Stimulated activated CD4-positive, alpha-beta T cell treated with anti-CD3 and anti-CD28 coated beads, Interleukin-2, amount 100 ng/mL, for 24 hours (primary cell): ENCODE measurements at regions not wholly inside any gene's neighbourhood (a gene's known extent, or its start where the extent isn't known, plus 50 kb on each side); places are given as distances from the start of the nearest gene placed in this dataset.

ENCODE experiments used
- DNase-seq, 2 donors: peaks; one replicate each; pipeline ENCODE4 v3.0.0-alpha.2; 2020

DNA sequence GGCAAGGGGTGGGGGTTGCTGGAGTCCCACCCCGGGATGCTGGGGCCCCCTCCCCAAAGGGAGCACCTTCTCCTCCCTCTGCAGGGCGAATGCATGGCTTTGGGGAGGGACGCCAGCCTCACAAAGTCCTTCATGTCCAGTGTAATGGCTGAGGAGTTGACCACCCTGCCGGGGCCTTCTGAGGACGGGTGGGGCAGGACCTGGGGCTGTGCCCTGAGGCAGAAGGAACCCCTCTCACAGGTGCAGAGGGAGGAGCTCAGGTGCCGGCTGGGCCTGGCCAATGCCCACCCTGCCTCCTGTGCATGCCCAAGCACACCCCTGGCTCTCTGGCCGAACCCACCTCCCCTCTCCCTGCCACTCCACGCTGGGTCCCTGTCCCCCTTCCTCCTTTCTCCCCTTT is 64.3 kb upstream of the RNU6ATAC start:
- DNase-seq, result no peak

DNA sequence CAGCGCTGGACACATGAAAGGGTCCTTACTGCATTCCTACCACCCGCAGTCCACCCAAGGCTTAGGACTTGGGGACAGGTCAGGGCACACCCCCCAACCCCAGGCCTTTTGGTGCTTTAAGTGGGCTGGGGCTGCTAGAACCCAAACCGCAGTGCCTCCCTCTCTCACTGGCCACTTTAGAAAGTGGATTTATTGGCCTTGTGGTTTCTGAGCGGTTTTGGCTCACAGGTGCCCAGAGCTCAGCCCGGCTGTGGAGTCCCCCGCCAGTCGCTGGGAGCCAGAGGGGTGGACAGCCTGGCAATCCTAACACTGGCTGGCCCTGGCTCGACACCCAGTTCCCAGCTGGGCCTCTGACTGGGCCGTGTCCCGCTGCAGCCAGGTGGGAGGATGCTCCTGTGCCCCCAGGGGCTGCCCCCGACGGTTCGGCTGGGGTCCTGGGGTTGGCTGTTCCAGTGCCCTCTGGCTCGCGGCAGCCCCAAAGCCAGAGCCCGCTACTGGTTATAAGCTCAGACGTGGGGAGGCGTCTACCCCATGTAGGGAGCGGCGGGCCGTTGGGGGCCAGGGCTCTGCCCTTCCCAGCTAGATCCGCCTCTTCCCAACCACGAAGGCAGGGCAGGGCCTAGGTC is 65.2 kb upstream of the RNU6ATAC start:
- no peak for DNase-seq

DNA sequence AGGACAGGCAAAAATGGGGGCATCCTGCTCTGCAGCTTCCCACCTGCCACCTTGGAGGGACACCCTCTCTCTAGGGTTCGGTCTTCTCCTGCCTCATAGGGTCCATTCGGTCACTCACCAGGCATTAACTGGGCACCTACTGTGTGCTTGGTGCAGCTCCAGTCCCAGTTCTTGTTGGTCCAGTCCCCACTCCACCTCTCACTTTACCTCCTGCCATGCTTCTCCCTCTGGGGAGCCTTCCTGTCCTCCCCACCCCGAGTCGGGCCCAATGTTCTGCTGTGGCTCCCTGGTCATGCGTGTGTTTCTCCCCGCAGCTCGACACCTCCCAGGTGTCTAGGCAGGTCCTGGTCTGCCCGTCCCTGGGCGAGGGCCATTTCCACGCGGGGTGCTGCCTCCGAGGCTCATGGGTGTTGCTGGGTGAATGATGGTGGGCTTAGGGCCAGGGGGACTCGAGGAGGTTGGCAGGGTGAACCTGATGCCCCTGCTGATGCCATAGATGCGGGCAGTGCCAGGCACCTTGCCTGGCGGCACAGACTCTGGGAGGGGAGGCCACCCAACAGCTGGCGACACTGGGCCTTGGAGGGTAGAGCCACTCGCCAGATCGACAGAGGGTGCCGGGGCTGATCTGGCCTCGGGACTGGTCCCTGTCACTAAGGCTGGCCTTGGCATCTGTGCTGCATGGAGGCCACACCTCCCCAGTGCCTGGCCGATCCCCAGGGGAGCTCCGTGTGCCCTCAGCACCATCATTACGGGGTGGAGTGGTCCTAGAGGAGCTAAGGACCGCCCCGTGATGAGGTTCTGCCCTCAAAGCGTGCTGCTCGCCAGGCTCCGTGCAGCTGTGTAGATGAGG is 66.0 kb upstream of the RNU6ATAC start:
- DNase-seq, result no peak

DNA sequence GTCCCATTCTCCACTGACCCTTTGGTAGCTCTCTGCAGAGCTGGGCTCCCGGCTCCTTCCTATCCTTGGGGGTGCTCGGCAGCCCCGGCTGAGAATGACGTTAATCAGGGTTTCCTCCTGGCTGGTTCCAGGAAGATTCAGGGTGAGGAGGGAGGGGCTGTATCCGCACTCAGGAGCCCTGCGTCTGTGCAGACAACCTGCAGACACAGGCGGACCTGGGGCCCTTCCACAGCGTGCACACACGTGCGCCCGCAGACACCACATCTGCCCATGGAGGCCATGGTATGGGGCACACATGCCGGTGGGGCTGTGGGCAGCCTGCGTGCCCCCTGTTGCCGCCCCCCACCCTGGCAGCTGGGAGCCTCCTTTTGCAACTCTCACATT is 66.6 kb upstream of the RNU6ATAC start:
- no peak for DNase-seq

DNA sequence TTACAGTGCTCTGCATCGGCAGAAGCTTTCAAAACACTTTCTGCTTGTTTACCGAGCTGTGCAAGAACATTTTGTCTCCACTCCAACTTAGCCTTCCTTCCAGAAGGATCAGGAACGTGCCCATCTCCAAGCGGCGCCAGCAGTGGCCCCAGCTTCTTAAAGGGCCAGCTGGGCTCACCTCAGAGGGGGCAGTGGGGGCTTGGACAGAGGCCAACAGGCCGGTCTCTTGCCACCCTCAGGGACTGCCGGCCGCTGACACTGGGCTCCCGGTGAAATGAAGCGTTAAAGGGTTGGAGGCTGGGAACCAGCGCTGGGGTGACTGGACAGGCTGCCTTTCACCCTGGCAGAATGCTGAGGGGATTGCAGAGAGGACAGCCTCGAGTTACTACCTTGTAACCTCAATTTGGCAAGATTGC is 67.0 kb upstream of the RNU6ATAC start:
- DNase-seq, result no peak

DNA sequence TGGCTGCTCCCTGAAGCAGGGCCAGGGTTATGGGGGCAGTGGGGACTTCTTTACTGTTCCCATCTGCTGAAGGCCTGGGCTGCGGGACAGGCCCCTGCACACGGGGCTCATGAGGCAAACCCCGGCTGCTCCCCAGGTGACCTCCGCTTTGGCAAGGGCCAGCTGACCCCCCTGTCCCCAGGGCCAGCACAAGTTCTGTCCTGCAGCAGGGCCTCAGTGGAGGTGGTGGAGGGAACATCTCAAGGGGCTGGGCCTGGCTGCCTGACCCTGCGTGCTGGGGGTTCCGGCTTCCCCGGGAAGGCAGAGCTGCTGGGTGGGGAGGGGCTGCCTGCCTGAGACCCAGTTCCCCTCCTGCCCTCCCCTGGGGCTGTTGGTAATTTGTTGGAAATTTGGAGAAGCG is 67.4 kb upstream of the RNU6ATAC start:
- no peak for DNase-seq

DNA sequence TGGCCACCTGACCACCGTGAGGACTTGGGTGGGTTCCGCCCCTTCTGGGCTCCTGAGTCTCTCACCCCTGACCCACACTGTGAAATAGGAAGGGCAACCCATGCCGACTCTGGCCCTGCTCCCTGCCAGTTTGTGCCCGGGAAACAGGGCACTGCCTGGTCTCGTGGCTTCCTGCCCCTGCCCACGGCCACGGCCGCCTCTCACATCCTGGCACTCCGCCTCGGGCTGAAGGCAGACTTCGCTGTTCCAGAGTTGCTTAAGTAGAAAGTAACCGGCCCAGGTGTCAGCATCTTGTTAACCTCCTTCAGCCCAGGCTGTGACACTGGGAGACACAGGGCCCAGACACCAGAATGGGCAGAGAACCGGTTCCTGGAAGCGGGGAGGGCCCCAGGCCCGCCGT is 68.7 kb upstream of the RNU6ATAC start:
- DNase-seq, result no peak

DNA sequence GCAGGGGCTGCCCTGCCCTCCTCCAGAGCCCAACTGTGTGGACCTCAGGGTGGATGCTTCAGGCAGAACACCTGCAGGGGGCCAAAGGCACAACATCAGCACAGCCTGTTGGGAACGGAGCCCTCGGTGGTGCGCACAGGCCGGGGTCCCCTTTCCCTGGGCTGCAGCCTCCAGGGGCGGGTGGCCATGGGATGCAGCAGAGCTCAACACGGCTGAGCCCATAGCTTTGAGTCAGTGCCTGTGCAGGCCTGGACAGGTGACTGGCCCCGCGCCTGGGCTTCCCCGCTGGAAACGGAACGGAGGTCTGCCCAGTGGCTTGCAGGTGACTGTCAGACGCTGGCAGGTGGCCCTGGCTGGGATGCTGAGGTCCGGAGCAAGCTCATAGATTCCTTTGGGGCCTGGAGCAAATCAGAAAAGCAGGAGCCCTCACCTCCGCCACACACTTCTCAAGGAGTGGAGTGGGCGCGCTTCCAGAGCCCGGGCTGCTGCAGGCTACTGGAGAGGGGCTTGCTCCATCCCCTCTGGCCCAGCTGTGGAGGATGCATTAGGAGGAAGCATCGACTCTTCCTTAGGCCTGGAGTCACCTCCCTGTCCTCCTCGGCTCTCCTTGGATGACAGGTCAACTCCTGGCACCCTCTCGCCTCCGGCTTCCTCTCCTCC is 69.8 kb upstream of the RNU6ATAC start:
- DNase-seq, result no peak

DNA sequence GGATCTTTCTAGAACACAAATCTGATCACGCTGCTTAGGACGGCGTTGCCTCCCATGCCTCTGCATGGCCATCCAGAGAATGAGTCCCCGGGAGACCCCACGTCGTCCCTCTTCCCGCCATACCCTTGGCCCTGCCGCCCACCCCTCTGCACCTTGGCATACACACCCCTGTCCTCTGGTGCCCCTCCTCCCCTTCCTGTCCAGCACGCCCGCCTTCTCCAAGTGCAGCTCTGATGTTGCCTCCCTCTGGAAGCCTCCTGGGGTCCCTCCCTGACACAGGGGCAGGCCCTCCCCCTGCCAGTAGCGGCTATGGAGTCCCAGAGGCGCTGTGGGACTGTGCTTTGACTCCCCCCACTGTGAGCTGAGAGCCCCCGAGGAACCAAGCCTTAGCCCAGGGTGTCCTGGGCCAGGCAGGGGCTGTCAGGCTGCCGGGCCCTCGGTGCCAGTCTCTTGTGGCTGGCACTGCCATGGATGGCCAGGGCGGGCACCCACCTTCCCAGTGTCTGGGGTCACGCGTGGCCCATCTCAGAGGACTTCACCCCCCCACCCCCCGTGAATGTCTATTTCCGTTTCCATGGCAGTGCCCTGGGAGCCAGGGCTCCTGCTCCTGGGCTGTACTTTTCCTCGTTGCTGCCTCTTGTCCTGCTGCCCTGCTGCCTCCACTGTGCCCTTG is 70.5 kb upstream of the RNU6ATAC start:
- no peak for DNase-seq

DNA sequence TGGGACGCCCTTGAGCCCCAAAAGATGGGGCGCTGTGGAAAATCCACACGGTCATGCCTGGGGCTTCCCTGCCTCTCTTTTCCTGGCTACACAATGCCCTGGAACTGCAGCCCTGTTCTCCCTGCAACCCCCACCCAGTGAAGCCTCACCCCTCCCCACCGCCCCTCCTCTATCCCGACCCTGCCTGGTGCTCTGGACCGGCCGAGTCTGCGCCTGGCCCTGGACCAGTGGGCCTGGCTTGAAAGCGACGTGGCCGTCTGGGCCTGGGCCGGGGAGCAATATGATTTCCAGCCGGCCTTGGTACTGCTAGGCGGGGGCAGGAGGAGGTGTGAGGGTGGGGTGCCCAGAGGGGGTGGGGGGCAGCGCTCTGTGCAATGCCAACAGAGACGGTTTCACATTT is 71.0 kb upstream of the RNU6ATAC start:
- no peak for DNase-seq

DNA sequence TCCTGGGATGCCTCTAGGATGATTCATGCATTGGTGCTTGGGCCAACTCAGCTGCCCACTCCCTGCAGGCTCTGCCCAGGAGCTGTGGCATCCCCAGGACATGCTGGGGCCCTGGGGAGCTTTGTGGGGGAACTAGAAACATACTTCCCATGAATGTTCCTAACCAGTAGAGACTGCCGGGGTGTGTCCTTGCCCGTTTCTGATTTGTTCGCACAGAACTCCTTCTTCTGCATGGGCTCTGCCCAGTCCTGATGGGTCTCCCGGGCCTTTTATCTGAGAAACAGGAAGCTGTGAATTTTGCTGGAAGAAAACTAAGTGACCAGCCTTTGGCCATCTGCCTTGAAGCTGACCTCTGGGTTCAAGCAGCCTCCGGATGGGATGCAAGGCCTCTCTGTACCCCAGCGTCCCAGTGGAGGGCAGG is 71.6 kb upstream of the RNU6ATAC start:
- no peak for DNase-seq

DNA sequence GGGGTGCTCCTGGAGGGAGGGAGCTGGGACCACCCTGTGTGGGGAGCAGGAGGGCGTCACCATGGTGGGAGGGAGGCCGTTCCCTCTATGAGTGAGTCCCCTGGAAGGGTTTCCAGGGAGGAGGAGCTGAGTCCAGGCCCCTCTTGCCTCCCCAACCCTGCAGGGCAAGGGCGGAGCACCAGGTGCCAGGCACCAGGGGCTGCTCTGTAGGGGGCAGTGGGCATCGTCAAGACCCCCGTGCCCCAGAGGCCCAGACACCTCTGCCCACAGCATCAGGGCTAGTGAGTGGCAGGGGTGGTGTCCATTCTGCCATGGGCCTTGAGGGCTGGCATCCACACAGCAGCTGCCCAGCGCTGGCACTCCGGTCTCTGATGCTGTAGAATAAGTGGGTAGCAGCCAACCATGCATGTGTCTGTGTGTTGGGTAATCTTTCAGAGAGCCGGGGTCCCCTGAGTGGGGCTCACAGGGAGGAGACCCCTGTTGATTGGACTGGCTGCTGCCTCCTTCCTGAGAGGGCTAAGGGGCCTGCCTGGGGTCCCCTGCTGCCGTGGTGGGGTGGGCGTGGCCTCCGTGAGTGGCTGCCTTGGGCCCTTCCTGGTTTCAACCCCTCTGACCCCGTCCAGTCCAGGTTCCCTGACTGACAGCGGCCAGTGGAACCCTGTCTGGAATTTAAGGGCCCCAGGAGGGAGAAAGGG is 72.7 kb upstream of the RNU6ATAC start:
- no peak for DNase-seq

DNA sequence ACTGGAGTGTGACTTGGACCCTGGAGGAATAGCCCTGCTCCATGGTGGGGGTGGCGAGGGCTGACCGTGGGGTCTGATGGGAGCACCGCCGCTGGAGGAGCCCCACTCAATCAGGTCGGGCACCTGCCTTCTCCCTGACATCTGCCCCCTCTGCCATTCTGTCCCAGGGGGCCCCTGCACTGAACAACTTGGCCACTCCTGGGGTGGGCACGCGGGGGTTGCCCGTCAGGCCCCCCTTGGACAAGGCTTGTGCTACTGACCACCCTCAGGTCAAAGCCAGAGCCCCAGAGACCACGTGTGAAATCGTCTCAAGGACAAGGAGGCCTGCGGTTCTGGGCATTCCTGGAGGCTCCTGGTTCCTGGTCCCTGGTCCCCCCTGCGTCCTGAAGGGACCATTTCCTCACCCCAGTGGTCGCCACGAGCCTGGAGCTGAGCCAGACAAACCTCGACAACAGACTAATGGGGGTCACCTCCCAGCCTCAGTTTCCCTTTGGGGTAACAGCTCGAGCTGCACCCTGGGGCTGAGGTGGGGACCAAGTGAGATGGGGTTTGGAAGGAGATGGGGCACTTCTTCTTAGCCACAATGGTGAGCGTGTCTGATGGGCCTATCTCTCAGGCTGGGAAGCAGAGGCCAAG is 73.4 kb upstream of the RNU6ATAC start:
- DNase-seq, result no peak

DNA sequence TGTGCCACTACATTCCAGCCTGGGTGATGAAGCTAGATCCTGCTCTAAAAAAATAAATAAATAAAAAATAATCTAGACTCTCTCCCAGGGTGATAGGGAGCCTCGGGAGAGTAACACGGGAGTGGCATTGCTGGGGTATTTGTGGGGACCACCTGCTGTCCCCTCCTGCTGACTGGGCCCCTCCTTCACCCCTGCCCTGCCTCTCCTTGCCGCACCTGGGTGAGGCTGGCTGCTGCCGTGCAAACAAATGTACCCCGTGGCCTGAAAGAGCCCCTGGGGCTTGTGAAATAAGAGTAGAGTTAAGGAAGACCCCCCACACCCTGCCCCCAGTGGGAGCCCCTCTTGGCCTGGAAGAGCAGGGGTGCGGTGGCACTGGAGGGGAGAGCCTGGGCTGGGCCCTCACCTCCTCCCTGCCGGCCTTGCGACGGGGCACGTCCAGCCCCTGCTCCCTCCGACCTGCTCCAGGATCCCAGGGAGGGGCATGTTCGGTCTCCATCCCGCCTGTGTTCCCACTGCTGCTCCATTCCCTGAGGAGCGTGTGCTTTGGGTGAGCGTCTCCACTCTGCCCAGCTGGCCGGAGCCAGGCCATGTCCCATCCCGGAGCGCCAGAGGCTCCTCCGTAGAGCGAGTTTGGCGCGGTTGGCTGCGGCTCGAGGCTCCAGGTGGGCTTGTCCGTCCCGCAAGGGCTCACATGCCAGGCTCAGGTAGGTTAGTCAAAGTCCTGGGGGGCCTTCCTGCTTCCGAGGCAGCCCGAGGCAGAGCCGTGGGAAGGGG is 75.0 kb upstream of the RNU6ATAC start:
- DNase-seq, result no peak

DNA sequence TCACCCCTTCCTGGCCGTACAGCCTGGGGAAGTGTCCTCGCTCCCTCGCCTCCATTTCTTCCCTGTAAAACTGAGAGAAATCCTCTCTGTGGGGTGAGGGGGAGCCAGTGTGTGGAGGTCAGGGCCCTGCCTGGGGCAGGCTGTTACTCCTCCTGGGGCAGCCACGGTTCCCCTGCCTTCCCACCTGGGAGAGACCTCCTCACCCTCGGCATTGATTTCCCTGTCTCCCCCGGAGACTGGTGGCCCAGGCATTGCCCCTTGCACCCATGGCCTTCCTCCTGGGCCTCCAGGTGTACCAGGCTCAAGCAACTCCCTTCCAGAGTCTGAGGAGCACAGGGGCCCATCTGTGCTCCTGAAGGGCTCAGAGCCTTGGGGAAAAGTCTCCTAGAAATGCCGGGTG is 75.6 kb upstream of the RNU6ATAC start:
- DNase-seq, result no peak

DNA sequence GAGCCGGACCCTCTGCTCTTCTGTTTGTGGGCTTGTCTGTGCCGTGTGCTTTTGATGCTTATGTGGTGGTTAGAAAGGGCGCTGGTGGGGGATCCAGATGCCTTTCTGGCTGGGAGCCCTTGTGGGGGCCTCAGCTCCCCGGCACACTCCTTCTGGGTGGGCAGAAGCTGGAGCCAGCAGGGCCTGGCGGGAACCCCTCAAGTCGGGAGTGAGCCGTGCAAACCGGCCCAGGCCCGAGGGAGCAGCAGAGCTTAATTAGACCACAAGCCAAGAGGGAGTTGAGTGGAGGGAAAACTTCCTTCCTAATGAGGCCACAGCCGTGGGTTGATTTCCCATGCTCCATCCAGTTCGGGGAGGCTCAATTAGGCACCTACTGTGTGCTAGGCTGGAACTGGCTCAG is 76.0 kb upstream of the RNU6ATAC start:
- no peak for DNase-seq

DNA sequence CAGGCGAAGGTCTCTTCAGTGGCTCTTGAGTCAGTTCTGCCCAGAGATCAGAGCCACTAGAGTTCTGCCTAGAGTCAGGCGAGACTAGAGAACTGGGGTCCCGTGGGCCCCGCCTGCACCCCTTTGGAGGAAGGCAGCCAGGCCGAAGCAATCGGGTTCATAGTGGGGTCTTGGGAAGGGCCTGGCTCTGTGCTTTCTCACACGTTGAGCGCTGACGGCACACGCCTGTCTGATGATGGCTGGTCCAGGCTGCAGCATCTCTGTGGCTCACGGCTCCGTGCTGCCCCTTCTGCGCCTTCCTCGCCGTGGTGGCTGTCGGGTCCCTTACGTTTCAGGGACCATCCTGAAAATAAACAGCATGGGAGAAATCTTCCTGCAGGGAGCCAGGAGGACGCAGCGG is 78.3 kb upstream of the RNU6ATAC start:
- no peak for DNase-seq

DNA sequence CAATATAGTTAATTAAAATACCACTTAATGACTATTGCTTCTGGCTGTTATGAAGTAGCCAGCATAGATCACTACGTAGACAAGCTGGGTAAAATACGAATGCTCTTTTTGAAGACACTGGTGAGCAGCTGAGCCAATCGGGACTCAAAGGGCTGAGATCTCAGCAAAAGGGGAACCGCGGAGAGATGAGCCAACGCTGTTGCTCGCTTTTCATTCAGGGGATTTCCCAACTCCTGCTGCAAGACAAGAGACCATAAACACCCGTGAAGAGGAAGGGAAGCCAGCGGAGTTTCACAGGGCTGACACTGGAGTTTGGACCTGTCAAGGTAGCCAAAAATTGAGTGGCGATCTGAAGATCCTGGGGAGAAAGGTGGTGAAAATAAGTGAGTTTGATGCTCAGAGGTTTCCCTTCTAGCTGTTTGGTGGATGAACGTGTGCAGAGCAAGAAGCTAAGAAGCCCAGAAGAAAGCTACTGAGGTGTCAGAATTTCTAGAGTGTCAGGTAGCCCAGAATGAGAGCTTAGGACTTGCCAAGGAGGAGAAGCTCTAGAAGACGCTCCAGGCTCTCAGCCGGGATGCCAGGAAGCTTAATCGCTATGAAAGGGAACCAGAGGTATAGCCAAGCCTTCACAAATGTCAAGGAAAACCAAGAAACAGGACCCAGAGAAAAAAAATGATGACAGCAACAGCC is 79.6 kb upstream of the RNU6ATAC start:
- DNase-seq, result peak; percentile 24 to 40

DNA sequence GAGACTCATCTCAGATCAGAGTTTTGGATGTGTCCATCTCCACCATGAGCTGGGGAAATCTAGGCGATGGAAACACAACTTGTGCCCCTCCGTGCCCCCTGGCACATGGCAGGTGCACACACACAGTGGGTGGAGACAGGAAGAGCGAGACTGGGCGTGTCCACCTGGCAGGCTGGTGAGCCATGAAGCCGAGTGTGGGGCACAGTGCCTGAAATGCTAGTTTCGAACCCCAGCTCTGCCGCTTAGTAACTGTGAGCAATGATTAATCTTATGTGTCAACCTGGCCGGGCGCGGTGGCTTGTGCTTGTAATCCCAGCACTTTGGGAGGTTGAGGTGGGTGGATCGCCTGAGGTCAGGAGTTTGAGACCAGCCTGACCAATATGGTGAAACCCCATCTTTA is 80.8 kb upstream of the RNU6ATAC start:
- no peak for DNase-seq

DNA sequence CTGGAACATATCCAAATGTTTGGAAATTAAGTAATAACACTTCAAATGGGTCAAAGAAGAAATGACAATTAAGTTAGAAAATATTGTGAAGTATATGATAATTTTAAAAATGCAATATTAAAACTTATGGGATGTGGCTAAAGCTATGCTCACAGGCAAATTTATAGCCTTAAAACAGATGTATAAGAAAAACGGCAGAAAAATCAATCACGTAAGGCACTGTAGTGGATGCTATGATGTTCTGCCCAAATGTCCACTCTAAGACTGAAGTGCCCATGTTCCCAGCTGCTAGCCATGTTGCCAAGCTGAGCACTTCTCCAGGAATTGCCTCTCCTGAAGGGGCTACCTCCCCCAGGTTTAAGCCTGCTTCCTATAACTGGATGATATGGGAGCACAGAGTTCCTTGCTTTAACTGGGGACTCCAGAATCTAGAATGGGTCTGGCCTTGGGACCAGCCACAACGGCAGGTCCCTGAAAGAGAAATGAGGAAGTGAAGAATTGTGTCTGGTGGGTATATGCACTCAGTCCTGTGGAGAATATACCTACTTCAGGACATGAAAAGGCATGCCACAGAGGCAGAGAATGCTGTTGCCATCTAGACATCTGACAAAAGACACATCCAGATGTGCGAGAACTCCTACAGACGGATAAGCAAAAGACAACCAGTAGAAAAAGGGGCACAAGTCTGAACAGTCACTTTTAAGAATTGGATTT is 78.2 kb upstream of the RXRA start:
- no peak for DNase-seq
